WTC11 (cell line): ENCODE measurements at regions not wholly inside any gene's neighbourhood (a gene's known extent, or its start where the extent isn't known, plus 50 kb on each side); places are given as distances from the start of the nearest gene placed in this dataset.
A peak's percentile ranks its signal among the peaks of the same experiment; 100 is the strongest.

Experiments used
- ATAC-seq: fragments of 200-7000 bp; cut with Tn5 transposase; 2 replicates; pipeline ENCODE4 v1.10.0; 2021; ENCODE audit warnings: mild to moderate bottlenecking, moderate library complexity
- CTCF ChIA-PET: fragments of 300-600 bp; sonication (Branson Sonifier 250); formaldehyde crosslinking; loops from one replicate; lab custom pipeline; 2021; ENCODE audit warnings: antibody characterized with exemption; lab: Charles Lee
- POLR2A ChIA-PET: fragments of 350-600 bp; sonication (Branson Sonifier 250); formaldehyde crosslinking; loops from one replicate; lab custom pipeline; 2021; ENCODE audit warnings: antibody characterized with exemption; lab: Charles Lee
- DNase-seq: peaks from one replicate; pipeline ENCODE4 v3.0.0; 2021; ENCODE audit warnings: low spot score
- H3K27ac Mint-ChIP-seq: 2 replicates; pipeline ENCODE4 v1.8.0; 2021; ENCODE audit warnings: mixed read lengths
- H3K27me3 Mint-ChIP-seq: 2 replicates; pipeline ENCODE4 v1.8.0; 2021; ENCODE audit warnings: low read depth, mild to moderate bottlenecking, moderate library complexity, mixed read lengths
- H3K36me3 Mint-ChIP-seq: 2 replicates; pipeline ENCODE4 v1.8.0; 2021; ENCODE audit warnings: mixed read lengths
- H3K4me1 Mint-ChIP-seq: 2 replicates; pipeline ENCODE4 v1.8.0; 2022; ENCODE audit warnings: mixed read lengths
- H3K4me3 Mint-ChIP-seq: 2 replicates; pipeline ENCODE4 v1.8.0; 2021; ENCODE audit warnings: mild to moderate bottlenecking, moderate library complexity, mixed read lengths
- H3K9me3 Mint-ChIP-seq: 2 replicates; pipeline ENCODE4 v1.8.0; 2021; ENCODE audit warnings: mixed read lengths
- ATF1 ChIP-seq: sonication (generic); formaldehyde crosslinking; IDR thresholded peaks from 2 replicates; pipeline ENCODE4 v1.8.1; 2023; ENCODE audit warnings: mild to moderate bottlenecking, moderate library complexity, missing genetic modification reagents
- ATF2 ChIP-seq: sonication (generic); formaldehyde crosslinking; IDR thresholded peaks from 2 replicates; pipeline ENCODE4 v1.8.1; 2022; ENCODE audit warnings: low read depth, missing genetic modification reagents, borderline replicate concordance
- CBFB ChIP-seq: sonication (generic); formaldehyde crosslinking; IDR thresholded peaks from 2 replicates; pipeline ENCODE4 v1.8.1; 2022; ENCODE audit warnings: mild to moderate bottlenecking, low read depth, missing genetic modification reagents
- E2F1 ChIP-seq: sonication (generic); formaldehyde crosslinking; IDR thresholded peaks from 2 replicates; pipeline ENCODE4 v1.8.0; 2022; ENCODE audit warnings: mild to moderate bottlenecking, missing genetic modification reagents
- E2F5 ChIP-seq: sonication (generic); formaldehyde crosslinking; IDR thresholded peaks from 2 replicates; pipeline ENCODE4 v1.8.1; 2022; ENCODE audit warnings: mild to moderate bottlenecking, moderate library complexity, missing genetic modification reagents
- ERG ChIP-seq: fragments of 250-450 bp; sonication (Bioruptor Pico); IDR thresholded peaks from 2 replicates; pipeline ENCODE4 v1.8.0; 2021; ENCODE audit warnings: mild to moderate bottlenecking
- ESRRA ChIP-seq: sonication (generic); formaldehyde crosslinking; IDR thresholded peaks from 2 replicates; pipeline ENCODE4 v1.8.1; 2022; ENCODE audit warnings: mild to moderate bottlenecking, missing genetic modification reagents, borderline replicate concordance
- ETV6 ChIP-seq: sonication (generic); formaldehyde crosslinking; IDR thresholded peaks from 2 replicates; pipeline ENCODE4 v1.8.1; 2022; ENCODE audit warnings: mild to moderate bottlenecking, missing genetic modification reagents
- FOXJ3 ChIP-seq: sonication (generic); formaldehyde crosslinking; IDR thresholded peaks from 2 replicates; pipeline ENCODE4 v1.9.0; 2021; ENCODE audit warnings: missing genetic modification reagents, mild to moderate bottlenecking, borderline replicate concordance
- FOXP1 ChIP-seq: sonication (generic); formaldehyde crosslinking; IDR thresholded peaks from 2 replicates; pipeline ENCODE4 v1.8.0; 2022; ENCODE audit warnings: missing genetic modification reagents, mild to moderate bottlenecking, moderate library complexity, borderline replicate concordance
- HMGA2 ChIP-seq: fragments of 250-450 bp; sonication (Bioruptor Pico); IDR thresholded peaks from 2 replicates; pipeline ENCODE4 v1.4.0; 2021; ENCODE audit warnings: mild to moderate bottlenecking, moderate library complexity
- KAT7 ChIP-seq: sonication (generic); formaldehyde crosslinking; IDR thresholded peaks from 2 replicates; pipeline ENCODE4 v1.8.1; 2023; ENCODE audit warnings: missing genetic modification reagents, mild to moderate bottlenecking, borderline replicate concordance
- NFATC4 ChIP-seq: fragments of 250-450 bp; sonication (Bioruptor Pico); IDR thresholded peaks from 2 replicates; pipeline ENCODE4 v1.9.0; 2021; ENCODE audit warnings: mild to moderate bottlenecking
- NR2C2 ChIP-seq: sonication (generic); formaldehyde crosslinking; IDR thresholded peaks from 2 replicates; pipeline ENCODE4 v1.8.0; 2022; ENCODE audit warnings: mild to moderate bottlenecking, missing genetic modification reagents
- OVOL2 ChIP-seq: fragments of 250-450 bp; sonication (Bioruptor Pico); IDR thresholded peaks from 2 replicates; pipeline ENCODE4 v1.9.0; 2021; ENCODE audit warnings: mild to moderate bottlenecking, borderline replicate concordance
- RELA ChIP-seq: sonication (generic); formaldehyde crosslinking; IDR thresholded peaks from 2 replicates; pipeline ENCODE4 v1.8.1; 2022; ENCODE audit warnings: missing genetic modification reagents, mild to moderate bottlenecking, borderline replicate concordance
- RORB ChIP-seq: fragments of 250-450 bp; sonication (Bioruptor Pico); IDR thresholded peaks from 2 replicates; pipeline ENCODE4 v1.9.0; 2021; ENCODE audit warnings: mild to moderate bottlenecking
- SMAD3 ChIP-seq: sonication (generic); formaldehyde crosslinking; IDR thresholded peaks from 2 replicates; pipeline ENCODE4 v1.8.0; 2022; ENCODE audit warnings: missing genetic modification reagents, mild to moderate bottlenecking, borderline replicate concordance
- SMAD4 ChIP-seq: sonication (generic); formaldehyde crosslinking; IDR thresholded peaks from 2 replicates; pipeline ENCODE4 v1.8.0; 2022; ENCODE audit warnings: mild to moderate bottlenecking, missing genetic modification reagents
- SOX15 ChIP-seq: fragments of 250-450 bp; sonication (Bioruptor Pico); IDR thresholded peaks from 2 replicates; pipeline ENCODE4 v1.9.0; 2021; ENCODE audit warnings: mild to moderate bottlenecking
- TEAD1 ChIP-seq: sonication (generic); formaldehyde crosslinking; IDR thresholded peaks from 2 replicates; pipeline ENCODE4 v1.8.0; 2022; ENCODE audit warnings: mild to moderate bottlenecking, missing genetic modification reagents
- ZBTB43 ChIP-seq: sonication (generic); formaldehyde crosslinking; IDR thresholded peaks from 2 replicates; pipeline ENCODE4 v1.8.1; 2023; ENCODE audit warnings: mild to moderate bottlenecking, missing genetic modification reagents
- ZNF121 ChIP-seq: sonication (generic); formaldehyde crosslinking; IDR thresholded peaks from 2 replicates; pipeline ENCODE4 v1.8.0; 2023; ENCODE audit warnings: missing genetic modification reagents
- ZNF281 ChIP-seq: sonication (generic); formaldehyde crosslinking; IDR thresholded peaks from 2 replicates; pipeline ENCODE4 v1.8.0; 2023; ENCODE audit warnings: mild to moderate bottlenecking, missing genetic modification reagents
- ZNF671 ChIP-seq: fragments of 250-450 bp; sonication (Bioruptor Pico); IDR thresholded peaks from 2 replicates; pipeline ENCODE4 v1.8.0; 2021; ENCODE audit warnings: mild to moderate bottlenecking

GRCh38 chr10:43000021-43000411 lies 76.9 kb upstream of the RET start:
- H3K4me3 Mint-ChIP-seq: no peak overlapping the region
- DNase-seq: no peak

GRCh38 chr10:43000651-43001426 lies 76.0 kb upstream of the RET start:
- ChIA-PET POLR2A (no interaction called here), CTCF (interaction anchor here (1.7 kb wide), 1 partner anchor 78 kb away, joined by 4 read pairs; no protein-coding TSS in a partner anchor)
- Mint-ChIP-seq H3K4me1 (no peaks in the 10 kb centered on the region), H3K4me3 (no peak overlapping the region), H3K36me3 (no peaks in the 10 kb centered on the region), H3K9me3 (peaks cover 10% of the 10 kb centered on the region), H3K27ac (no peak overlapping the region), H3K27me3 (no peaks in the 10 kb centered on the region)
- ATAC-seq (no peak), DNase-seq (peak; percentile 5)
- TF ChIP-seq FOXP1 (no peak), ESRRA (no peak), ZNF121 (CRISPR knock-in tag) (no peak), ZNF281 (no peak), OVOL2 (CRISPR knock-in tag) (no peak), HMGA2 (CRISPR knock-in tag) (no peak), ATF1 (CRISPR knock-in tag) (no peak), ZBTB43 (CRISPR knock-in tag) (no peak), SMAD4 (no peak), SOX15 (CRISPR knock-in tag) (no peak), KAT7 (no peak), CBFB (no peak), RORB (CRISPR knock-in tag) (no peak), ZNF671 (CRISPR knock-in tag) (no peak), ETV6 (CRISPR knock-in tag) (no peak), ERG (CRISPR knock-in tag) (no peak)

More at GRCh38 chr10:43000021-43000411, 76.9 kb upstream of the RET start:
- H3K4me1 Mint-ChIP-seq: peaks cover 2% of the 10 kb centered on the region; the same call in 1 of the 2 replicates
- POLR2A ChIA-PET: no interaction called here
- no peaks in the 10 kb centered on the region for H3K36me3 Mint-ChIP-seq
- H3K27ac Mint-ChIP-seq: no peak overlapping the region
- TF ChIP-seq FOXJ3 (CRISPR knock-in tag) (no peak), NFATC4 (no peak), TEAD1 (CRISPR knock-in tag) (no peak), OVOL2 (CRISPR knock-in tag) (no peak), SMAD4 (no peak), SMAD3 (CRISPR knock-in tag) (no peak), ATF1 (CRISPR knock-in tag) (no peak), E2F1 (CRISPR knock-in tag) (no peak), NR2C2 (CRISPR knock-in tag) (no peak), ATF2 (no peak), E2F5 (CRISPR knock-in tag) (no peak), RELA (no peak), KAT7 (no peak)
- peaks cover 10% of the 10 kb centered on the region for H3K9me3 Mint-ChIP-seq
- ATAC-seq: no peak
- no peaks in the 10 kb centered on the region for H3K27me3 Mint-ChIP-seq
- CTCF ChIA-PET: no interaction called here
